Upper lobe of left lung (tissue), 4 donors: ENCODE measurements at regions not wholly inside any gene's neighbourhood (a gene's known extent, or its start where the extent isn't known, plus 50 kb on each side); places are given as distances from the start of the nearest gene placed in this dataset.

ENCODE experiments used
- EP300 ChIP-seq, 4 donors: sonication (generic); formaldehyde crosslinking; IDR thresholded peaks; one replicate each; pipeline ENCODE4 v1.5.1; 2017; ENCODE audit warnings: antibody characterized with exemption in 4 of 4, control low read depth in 2 of 4
- POLR2A ChIP-seq, 4 donors: fragments of 450-650 bp; IDR thresholded peaks; one replicate each; pipeline ENCODE4 v1.5.1; 2016 to 2017; ENCODE audit warnings: antibody characterized with exemption in 4 of 4, mild to moderate bottlenecking in 2 of 4
- POLR2AphosphoS5 ChIP-seq, 2 donors: sonication (generic); formaldehyde crosslinking; IDR thresholded peaks; one replicate each; pipeline ENCODE4 v1.5.1; 2017; ENCODE audit warnings: antibody characterized with exemption in 2 of 2
- TF ChIP-seq, protein P1 (sequence below), 6 experiments: fragments of 450-650 bp in 4 of 6; fragments of 200-600 bp in 2 of 6; sonication (generic) in 2 of 6; IDR thresholded peaks; one replicate each; pipeline ENCODE4 v1.5.1; 2016 to 2019; ENCODE audit warnings: antibody characterized with exemption in 6 of 6

DNA sequence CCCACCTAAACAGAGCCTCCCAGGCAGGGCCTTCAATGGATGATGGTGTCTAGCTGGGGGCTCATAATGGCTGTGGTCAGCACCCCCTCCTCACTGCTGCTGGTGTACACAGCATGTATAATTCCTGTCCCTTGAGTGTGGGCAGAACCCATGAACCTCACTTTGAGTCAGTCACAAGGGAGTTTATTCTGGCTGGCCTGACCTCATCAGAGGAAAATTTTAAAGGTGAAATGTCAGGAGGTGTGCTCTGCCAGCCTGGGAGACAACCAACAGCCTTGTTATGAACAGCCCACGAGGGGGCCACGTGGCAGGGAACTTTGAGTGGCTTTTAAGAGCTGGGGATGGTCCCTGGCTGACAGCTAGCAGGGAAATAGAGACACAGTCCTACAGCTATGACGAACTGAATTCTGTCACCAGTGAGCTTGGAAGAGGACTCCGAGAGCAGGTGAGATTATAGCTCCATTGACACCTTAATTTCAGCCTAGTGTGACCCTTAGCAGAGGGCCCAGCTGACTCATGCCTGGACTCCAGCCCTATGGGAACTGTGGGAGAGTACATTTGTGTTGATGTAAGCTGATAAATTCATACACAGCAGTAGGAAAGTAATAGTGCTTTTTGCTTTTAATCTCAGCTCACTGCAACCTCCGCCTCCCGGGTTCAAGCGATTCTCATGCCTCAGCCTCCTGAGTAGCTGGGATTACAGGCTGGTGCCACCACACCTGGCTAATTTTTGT, 73.5 kb upstream of the RUNX3 start:
- TF ChIP-seq POLR2AphosphoS5 (IDR thresholded peaks at IDR 0.05) = no peak
- TF ChIP-seq, protein P1, sequence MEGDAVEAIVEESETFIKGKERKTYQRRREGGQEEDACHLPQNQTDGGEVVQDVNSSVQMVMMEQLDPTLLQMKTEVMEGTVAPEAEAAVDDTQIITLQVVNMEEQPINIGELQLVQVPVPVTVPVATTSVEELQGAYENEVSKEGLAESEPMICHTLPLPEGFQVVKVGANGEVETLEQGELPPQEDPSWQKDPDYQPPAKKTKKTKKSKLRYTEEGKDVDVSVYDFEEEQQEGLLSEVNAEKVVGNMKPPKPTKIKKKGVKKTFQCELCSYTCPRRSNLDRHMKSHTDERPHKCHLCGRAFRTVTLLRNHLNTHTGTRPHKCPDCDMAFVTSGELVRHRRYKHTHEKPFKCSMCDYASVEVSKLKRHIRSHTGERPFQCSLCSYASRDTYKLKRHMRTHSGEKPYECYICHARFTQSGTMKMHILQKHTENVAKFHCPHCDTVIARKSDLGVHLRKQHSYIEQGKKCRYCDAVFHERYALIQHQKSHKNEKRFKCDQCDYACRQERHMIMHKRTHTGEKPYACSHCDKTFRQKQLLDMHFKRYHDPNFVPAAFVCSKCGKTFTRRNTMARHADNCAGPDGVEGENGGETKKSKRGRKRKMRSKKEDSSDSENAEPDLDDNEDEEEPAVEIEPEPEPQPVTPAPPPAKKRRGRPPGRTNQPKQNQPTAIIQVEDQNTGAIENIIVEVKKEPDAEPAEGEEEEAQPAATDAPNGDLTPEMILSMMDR (IDR thresholded peaks at IDR 0.05) = no peak
- TF ChIP-seq EP300 (IDR thresholded peaks at IDR 0.05) = no peak
- no peak for TF ChIP-seq POLR2A (IDR thresholded peaks at IDR 0.05)
